B cell (primary cell): ENCODE measurements at regions not wholly inside any gene's neighbourhood (a gene's known extent, or its start where the extent isn't known, plus 50 kb on each side); places are given as distances from the start of the nearest gene placed in this dataset.

ENCODE experiments used
- ATAC-seq: fragments of 200-7000 bp; cut with Tn5 transposase; one replicate; pipeline ENCODE4 v1.10.0; 2021; ENCODE audit warnings: low read depth, mild to moderate bottlenecking, moderate number of reproducible peaks, moderate library complexity
- CTCF ChIA-PET: fragments of 350-600 bp; sonication (Branson Sonifier 250); formaldehyde crosslinking; loops from one replicate; lab custom pipeline; 2021; ENCODE audit warnings: antibody characterized with exemption, inconsistent platforms; lab: Charles Lee
- POLR2A ChIA-PET: fragments of 350-600 bp; sonication (Branson Sonifier 250); formaldehyde crosslinking; loops from one replicate; lab custom pipeline; 2021; ENCODE audit warnings: antibody characterized with exemption; lab: Charles Lee
- DNase-seq: peaks from one replicate; pipeline ENCODE4 v3.0.0; 2013
- H2AFZ ChIP-seq: 2 replicates; pipeline ENCODE4 v1.6.1; 2012; ENCODE audit warnings: mild to moderate bottlenecking, low read depth, low read length; ENCODE audit not compliant: insufficient read depth, poor library complexity, severe bottlenecking
- H3K27ac ChIP-seq, 2 donors: 1 replicate in 1 of 2; 2 replicates in 1 of 2; pipeline ENCODE4 v1.5.1; 2012 to 2013; ENCODE audit warnings: low read length in 2 of 2, mild to moderate bottlenecking in 2 of 2, moderate library complexity in 1 of 2
- H3K27me3 ChIP-seq, 4 experiments: fragments of 200-600 bp in 1 of 4; sonication (generic) in 1 of 4; replicated peaks in 1 of 4; 1 replicate in 2 of 4; 2 replicates in 2 of 4; pipeline versions ENCODE4 v1.6.1 to v1.7.0; 2013 to 2016; ENCODE audit warnings: low read length in 3 of 4, mild to moderate bottlenecking in 2 of 4, mixed read lengths in 1 of 4, moderate library complexity in 1 of 4; ENCODE audit not compliant: insufficient read depth in 4 of 4, control insufficient read depth in 3 of 4; ENCODE audit errors: control extremely low read depth in 1 of 4
- H3K36me3 ChIP-seq, 2 experiments: replicated peaks in 1 of 2; 1 replicate in 1 of 2; 2 replicates in 1 of 2; pipeline versions ENCODE4 v1.6.1 to v1.7.1; 2013; ENCODE audit warnings: low read length in 1 of 2; ENCODE audit not compliant: insufficient read depth in 2 of 2, control insufficient read depth in 1 of 2; ENCODE audit errors: control extremely low read depth in 1 of 2, extremely low read depth in 1 of 2
- H3K4me1 ChIP-seq, 2 donors: fragments of 200-600 bp in 1 of 2; sonication (generic) in 1 of 2; 1 replicate in 1 of 2; 2 replicates in 1 of 2; pipeline versions ENCODE4 v1.5.1 to v1.6.1; 2013 to 2017; ENCODE audit warnings: low read length in 2 of 2; ENCODE audit not compliant: control insufficient read depth in 2 of 2, insufficient read depth in 2 of 2
- H3K4me2 ChIP-seq: replicated peaks from 2 replicates; pipeline ENCODE3; 2012; ENCODE audit warnings: mild to moderate bottlenecking, low read depth, low read length; ENCODE audit not compliant: poor library complexity, severe bottlenecking
- H3K4me3 ChIP-seq, 5 experiments: fragments of 200-600 bp in 1 of 5; sonication (generic) in 1 of 5; 1 replicate in 3 of 5; 2 replicates in 2 of 5; pipeline versions ENCODE4 v1.5.1 to v1.7.0; 2011 to 2016; ENCODE audit warnings: low read length in 4 of 5, mild to moderate bottlenecking in 4 of 5, low read depth in 2 of 5, control low read depth in 1 of 5, moderate library complexity in 1 of 5; ENCODE audit not compliant: insufficient read depth in 1 of 5; ENCODE audit errors: control extremely low read depth in 1 of 5, extremely low read depth in 1 of 5
- H3K79me2 ChIP-seq: fragments of 200-600 bp; sonication (generic); one replicate; pipeline ENCODE4 v1.6.0; 2016; ENCODE audit warnings: low read length; ENCODE audit not compliant: control insufficient read depth, insufficient read depth
- H3K9ac ChIP-seq: fragments of 200-600 bp; sonication (generic); 2 replicates; pipeline ENCODE4 v1.6.1; 2017; ENCODE audit warnings: mild to moderate bottlenecking, low read length, moderate library complexity
- H3K9me3 ChIP-seq, 3 donors: one replicate each; pipeline versions ENCODE4 v1.6.1 to v1.7.1; 2013; ENCODE audit warnings: low read length in 2 of 3; ENCODE audit not compliant: control insufficient read depth in 2 of 3, insufficient read depth in 1 of 3; ENCODE audit errors: control extremely low read depth in 1 of 3
- H4K20me1 ChIP-seq: 2 replicates; pipeline ENCODE4 v1.6.0; 2012; ENCODE audit warnings: mild to moderate bottlenecking, low read length; ENCODE audit not compliant: insufficient read depth, control insufficient read depth, poor library complexity, severe bottlenecking
- H3K27ac Mint-ChIP-seq: one replicate; pipeline ENCODE4 v1.8.0; 2021; ENCODE audit warnings: mixed read lengths
- H3K27me3 Mint-ChIP-seq: one replicate; pipeline ENCODE4 v1.8.0; 2021; ENCODE audit warnings: mixed read lengths
- H3K4me1 Mint-ChIP-seq: one replicate; pipeline ENCODE4 v1.8.0; 2021; ENCODE audit warnings: mixed read lengths
- H3K4me3 Mint-ChIP-seq: one replicate; pipeline ENCODE4 v1.8.0; 2021; ENCODE audit warnings: mixed read lengths
- H3K9me3 Mint-ChIP-seq: one replicate; pipeline ENCODE4 v1.8.0; 2022; ENCODE audit warnings: mixed read lengths; ENCODE audit not compliant: insufficient read depth
- EZH2 ChIP-seq: IDR thresholded peaks from 2 replicates; pipeline ENCODE4 v1.6.1; 2012; ENCODE audit warnings: borderline replicate concordance, low read depth, mild to moderate bottlenecking, moderate library complexity, low read length; ENCODE audit not compliant: insufficient read depth, poor library complexity, severe bottlenecking
- WGBS: methylation state at CpG from one replicate; pipeline ENCODE4 v1.1.5; 2013; ENCODE audit warnings: missing lambda C conversion rate; ENCODE audit not compliant: insufficient coverage; 5-methylcytosine and 5-hydroxymethylcytosine counted together
- intact Hi-C: fragments of 100-400 bp; cut with micrococcal nuclease; formaldehyde crosslinking; loops from one replicate; pipeline ENCODE4 v1.10.0; 2022
- TF ChIP-seq, protein P1 (sequence below): fragments of 200-600 bp; IDR thresholded peaks from one replicate; pipeline ENCODE4 v1.8.0; 2022; ENCODE audit warnings: antibody characterized with exemption, mild to moderate bottlenecking

- Mint-ChIP-seq H3K4me1 (no peaks in the 10 kb centered on the region), H3K4me3 (no peak overlapping the region), H3K27me3 (peaks cover 16% of the 10 kb centered on the region), H3K9me3 (no peaks in the 10 kb centered on the region), H3K27ac (no peak overlapping the region)
- no peak overlapping the region for H3K4me3 ChIP-seq
- H3K27me3 ChIP-seq, result peaks cover 0 to 5% (median 0%) of the 10 kb centered on the region in 4 experiments
- WGBS, result 45% methylated on average over 2 of the region's 4 CpGs
- H4K20me1 ChIP-seq, result no peaks in the 10 kb centered on the region
- ATAC-seq (no peak), DNase-seq (no peak)
- no peaks in the 10 kb centered on the region for H3K79me2 ChIP-seq
- ChIA-PET POLR2A (no interaction called here), CTCF (interaction anchor here (0.9 kb wide), 1 partner anchor 11 kb away, joined by 3 read pairs; no protein-coding TSS in a partner anchor)
- no peaks in the 10 kb centered on the region for H3K36me3 ChIP-seq
- intact Hi-C loops, result no loop called here
- H3K4me1 ChIP-seq, result no peaks in the 10 kb centered on the region
- no peak overlapping the region for H3K27ac ChIP-seq
- TF ChIP-seq, protein P1, sequence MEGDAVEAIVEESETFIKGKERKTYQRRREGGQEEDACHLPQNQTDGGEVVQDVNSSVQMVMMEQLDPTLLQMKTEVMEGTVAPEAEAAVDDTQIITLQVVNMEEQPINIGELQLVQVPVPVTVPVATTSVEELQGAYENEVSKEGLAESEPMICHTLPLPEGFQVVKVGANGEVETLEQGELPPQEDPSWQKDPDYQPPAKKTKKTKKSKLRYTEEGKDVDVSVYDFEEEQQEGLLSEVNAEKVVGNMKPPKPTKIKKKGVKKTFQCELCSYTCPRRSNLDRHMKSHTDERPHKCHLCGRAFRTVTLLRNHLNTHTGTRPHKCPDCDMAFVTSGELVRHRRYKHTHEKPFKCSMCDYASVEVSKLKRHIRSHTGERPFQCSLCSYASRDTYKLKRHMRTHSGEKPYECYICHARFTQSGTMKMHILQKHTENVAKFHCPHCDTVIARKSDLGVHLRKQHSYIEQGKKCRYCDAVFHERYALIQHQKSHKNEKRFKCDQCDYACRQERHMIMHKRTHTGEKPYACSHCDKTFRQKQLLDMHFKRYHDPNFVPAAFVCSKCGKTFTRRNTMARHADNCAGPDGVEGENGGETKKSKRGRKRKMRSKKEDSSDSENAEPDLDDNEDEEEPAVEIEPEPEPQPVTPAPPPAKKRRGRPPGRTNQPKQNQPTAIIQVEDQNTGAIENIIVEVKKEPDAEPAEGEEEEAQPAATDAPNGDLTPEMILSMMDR, result no peak
- no peak for TF ChIP-seq EZH2
- H2AFZ ChIP-seq, result no peak overlapping the region
- H3K9ac ChIP-seq, result no peak overlapping the region
- peaks cover 0 to 14% (median 0%) of the 10 kb centered on the region in 3 donors for H3K9me3 ChIP-seq
- H3K4me2 ChIP-seq, result no peak overlapping the region
These were observed 88.3 kb upstream of the CACUL1 start for GRCh38 chr10:118842843-118843624.

DNA sequence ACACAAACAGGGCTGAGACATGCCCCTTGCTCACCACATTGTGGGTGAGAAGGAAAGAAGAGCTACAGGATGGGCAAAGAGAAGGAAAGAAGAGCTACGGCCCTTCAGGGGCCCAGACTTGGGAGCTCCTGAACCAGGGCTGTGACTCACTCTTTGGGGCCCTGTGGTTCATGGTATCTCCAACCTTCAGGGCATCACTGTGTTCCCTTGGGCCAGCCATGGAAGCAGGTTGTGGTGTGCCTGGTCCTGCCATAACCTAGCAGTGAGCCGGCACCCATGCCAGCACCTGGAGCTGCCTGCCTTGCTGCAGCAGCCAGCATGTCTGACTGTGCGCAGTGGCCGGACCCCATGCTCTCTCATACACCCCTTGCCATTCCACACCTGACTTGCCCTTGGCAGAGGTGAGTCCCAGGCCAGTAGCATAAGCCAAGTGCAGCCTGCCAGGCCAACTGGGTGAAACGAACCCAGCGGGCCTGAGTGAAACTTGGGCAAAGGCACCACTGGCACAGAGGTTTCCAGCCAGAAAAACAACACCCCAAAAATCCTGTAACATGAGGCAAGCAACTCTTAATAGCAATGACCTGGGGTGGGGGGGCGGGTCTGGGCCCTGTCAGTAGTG is 89.0 kb upstream of the CACUL1 start:
- no peaks in the 10 kb centered on the region for H4K20me1 ChIP-seq
- no peak for ATAC-seq
- peaks cover 16% of the 10 kb centered on the region for H3K27me3 Mint-ChIP-seq
- no peak for DNase-seq
- no peak overlapping the region for H3K27ac ChIP-seq
- H3K79me2 ChIP-seq, result no peaks in the 10 kb centered on the region
- CTCF ChIA-PET, result no interaction called here
- no peak overlapping the region for H3K4me3 Mint-ChIP-seq
- no peak overlapping the region for H3K9ac ChIP-seq
- H3K36me3 ChIP-seq, result no peaks in the 10 kb centered on the region
- POLR2A ChIA-PET, result no interaction called here
- H2AFZ ChIP-seq, result no peak overlapping the region
- no peak overlapping the region for H3K4me2 ChIP-seq
- no peaks in the 10 kb centered on the region for H3K4me1 ChIP-seq
- H3K27ac Mint-ChIP-seq, result no peak overlapping the region
- peaks cover 0 to 5% (median 0%) of the 10 kb centered on the region in 4 experiments for H3K27me3 ChIP-seq
- no peak overlapping the region for H3K4me3 ChIP-seq
- no peaks in the 10 kb centered on the region for H3K9me3 Mint-ChIP-seq
- H3K4me1 Mint-ChIP-seq, result no peaks in the 10 kb centered on the region
- 92% methylated on average over 7 of the region's 7 CpGs for WGBS
- H3K9me3 ChIP-seq, result peaks cover 0 to 14% (median 0%) of the 10 kb centered on the region in 3 donors
- intact Hi-C loops, result no loop called here
- TF ChIP-seq, protein P1, result no peak
- no peak for TF ChIP-seq EZH2
